ENCODE measurements at regions not wholly inside any gene's neighbourhood (a gene's known extent, or its start where the extent isn't known, plus 50 kb on each side); places are given as distances from the start of the nearest gene placed in this dataset.

GRCh38 chr4:19579608-19580007 lies 672.1 kb upstream of the SLIT2 start:
- no peak for TF ChIP-seq CTCF (IDR thresholded peaks at IDR 0.05; ENCODE audit: insufficient read depth, low read length, poor library complexity, severe bottlenecking)
- no peak for TF ChIP-seq EZH2phosphoT487 (conservative IDR thresholded peaks at IDR 0.05; ENCODE audit: low read length)

Data from SU-DHL-6 (cell line).